OCI-M2 (cell line): ENCODE measurements at regions not wholly inside any gene's neighbourhood (a gene's known extent, or its start where the extent isn't known, plus 50 kb on each side); places are given as distances from the start of the nearest gene placed in this dataset.
"Not testable (repeated sequence)": the region's sequence is repeated elsewhere in the genome, so short reads cannot be mapped to it uniquely, and the experiment has no call there.

Experiments used
- DNase-seq: peaks from one replicate; lab custom pipeline; 2025; ENCODE audit not compliant: unreplicated experiment; lab: John Stamatoyannopoulos, UW

DNA sequence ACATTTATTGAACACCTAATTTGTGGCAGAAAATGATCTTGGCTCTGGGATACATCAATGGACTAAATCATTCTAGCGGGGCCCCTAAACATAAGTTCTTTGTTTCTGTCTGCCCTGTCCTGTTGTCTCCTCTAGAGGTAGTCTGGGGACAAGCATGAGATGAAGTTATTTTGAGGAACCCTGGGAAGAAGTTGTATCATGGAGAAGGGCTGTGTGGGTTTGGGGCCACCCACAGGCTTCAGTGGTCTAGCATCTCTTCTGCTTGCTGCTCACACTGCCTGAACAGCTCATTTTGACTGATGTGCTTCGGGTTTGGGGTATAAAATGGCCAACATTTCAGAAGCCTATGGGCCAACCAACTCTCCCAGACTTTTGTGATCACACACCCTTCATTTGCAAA is 50.3 kb upstream of the OSBPL11 start:
- no peak for DNase-seq

DNA sequence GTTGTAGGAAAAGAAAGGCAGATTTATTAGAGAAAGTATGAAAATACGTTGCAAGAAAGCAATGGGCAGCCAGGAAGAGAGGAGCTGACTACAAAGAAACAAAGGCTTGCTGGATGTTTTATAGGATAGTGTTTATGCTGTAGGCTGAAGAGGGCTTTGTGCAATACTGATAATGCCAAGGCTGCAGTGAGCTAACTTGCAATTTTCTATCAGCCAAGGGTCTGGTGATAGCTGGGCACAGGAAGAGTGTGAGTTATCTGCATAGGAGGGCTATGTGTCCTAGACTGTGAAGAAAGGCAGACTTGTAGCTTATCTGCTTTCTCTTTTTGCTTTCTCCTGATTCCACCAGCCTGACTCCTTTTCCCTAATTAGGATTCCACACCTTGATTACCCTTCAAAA is 51.3 kb upstream of the OSBPL11 start:
- DNase-seq = no peak

DNA sequence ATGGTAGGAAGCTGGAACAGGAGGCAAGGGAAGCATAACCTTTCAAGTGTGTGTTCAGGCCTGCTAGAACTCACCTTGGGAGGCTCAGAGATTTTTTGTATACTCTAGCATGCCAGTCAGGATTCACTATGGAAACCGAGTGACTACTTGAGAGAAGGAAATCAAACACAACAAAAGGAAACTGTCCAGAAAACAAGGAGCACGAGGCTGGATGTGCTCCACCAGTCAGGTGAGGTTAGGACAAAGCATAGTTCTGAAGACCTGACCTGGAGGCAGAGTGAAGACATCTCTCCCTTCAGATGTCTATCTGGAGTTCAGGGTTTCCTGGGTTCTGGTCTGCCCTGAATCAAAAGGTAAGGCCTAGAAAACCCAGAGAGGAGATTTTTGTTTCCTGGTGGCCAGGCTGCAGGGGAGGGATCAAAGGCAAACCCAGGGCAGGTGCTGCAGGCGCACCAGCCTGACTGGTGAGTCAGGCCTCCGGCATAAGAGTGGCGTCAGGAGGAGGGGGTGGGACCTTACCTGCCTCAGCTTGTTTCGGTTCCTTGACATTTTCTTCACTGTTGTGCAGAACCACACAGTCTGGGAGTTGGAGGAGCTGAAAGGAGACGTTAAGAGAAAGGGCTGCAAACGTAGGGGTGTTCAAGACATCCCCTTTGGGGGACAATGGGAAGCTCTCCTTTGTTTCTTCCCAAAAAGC is 52.2 kb upstream of the OSBPL11 start:
- no peak for DNase-seq

DNA sequence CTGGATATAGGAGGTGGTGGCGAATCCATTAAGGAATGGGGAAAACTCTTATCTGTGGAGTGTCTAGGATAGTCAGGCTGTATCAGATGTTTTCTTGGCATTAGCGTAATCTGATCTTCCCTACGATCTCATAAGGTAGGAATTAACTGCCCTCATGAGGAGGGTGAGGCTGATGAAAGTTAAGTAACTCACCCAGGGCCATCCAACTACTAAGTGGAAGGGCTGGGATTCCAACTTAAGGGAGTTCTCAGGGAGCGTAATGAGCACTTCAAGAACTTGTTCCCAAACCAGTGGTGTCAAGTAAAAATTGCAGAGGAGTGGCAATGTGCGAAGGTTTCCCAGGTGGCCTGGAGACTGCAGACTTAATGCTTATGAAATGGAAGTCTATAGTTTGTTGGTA is 55.9 kb upstream of the OSBPL11 start:
- DNase-seq = no peak

DNA sequence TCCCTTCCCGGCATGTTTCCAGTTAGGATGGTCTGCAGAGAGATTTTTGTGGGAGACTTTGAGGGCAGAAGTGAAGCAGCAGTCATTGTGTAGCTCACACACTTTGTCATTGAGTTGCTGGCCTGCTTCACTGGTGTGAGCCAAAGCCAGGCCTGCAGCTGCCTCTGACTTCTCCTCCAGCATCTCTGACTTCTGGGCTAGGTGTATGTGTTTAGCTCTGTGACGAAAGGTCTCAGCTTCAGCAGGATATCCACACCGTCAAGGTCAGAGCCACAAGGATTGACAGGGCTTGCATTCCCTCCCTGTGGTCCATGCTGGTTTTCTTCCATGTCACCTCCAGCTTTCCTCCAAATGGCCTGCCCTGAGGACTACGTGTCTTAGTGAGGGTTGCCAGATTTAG is 57.1 kb upstream of the OSBPL11 start:
- no peak for DNase-seq

DNA sequence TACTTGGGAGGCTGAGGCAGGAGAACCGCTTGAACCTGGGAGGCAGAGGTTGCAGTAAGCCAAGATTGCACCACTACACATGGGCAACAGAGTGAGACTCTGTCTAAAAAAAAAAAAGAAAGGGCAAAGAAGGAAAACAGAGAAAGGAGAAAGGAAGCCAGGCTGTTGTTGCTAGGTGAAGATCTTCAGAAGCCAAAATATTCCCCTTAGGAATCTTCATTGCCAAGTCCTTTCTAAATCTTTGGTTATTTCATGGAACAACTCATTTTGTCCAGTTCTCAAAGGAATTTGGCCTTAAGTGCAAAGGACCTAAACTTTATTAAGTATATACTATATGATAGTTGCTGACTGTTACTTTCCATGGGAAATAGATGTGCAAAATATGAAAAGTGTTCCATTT is 59.2 kb upstream of the OSBPL11 start:
- no peak for DNase-seq

DNA sequence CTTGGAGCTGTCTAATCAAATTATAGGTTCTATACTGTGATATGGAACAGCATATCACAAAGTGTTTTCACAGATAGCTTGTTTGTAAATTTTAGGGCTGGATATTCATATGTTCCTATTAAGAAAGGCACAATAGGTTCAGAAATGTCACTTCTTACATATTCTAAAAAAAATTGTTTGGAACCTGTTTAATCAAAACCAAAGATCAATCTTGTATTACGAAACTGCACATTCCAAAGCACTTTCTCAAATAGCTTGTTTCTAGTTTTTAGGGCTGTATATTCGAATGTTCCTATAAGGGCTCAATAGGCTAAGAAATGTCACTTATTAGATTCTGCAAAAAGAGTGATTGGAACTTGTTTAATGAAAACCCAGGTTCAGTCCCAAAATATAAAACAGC is 67.4 kb upstream of the OSBPL11 start:
- DNase-seq = no peak

DNA sequence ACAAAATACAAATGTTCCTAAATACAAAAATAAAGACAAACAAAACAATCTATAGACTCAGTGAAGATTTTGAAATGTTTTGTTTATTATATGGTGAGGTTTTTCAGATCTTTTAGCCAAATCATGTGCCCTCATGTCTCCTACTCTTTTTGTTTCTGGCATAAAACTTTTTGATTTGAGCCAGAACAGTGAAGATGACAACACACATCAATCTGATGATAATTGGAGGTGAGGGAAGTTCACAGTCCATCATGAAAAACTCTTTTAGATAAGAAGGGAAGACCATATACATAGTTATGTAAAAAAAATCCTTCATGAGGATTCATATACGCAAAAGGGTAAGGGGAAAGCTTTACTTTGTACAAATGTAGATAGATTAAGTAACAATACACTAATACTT is 75.1 kb upstream of the OSBPL11 start:
- DNase-seq = no peak

DNA sequence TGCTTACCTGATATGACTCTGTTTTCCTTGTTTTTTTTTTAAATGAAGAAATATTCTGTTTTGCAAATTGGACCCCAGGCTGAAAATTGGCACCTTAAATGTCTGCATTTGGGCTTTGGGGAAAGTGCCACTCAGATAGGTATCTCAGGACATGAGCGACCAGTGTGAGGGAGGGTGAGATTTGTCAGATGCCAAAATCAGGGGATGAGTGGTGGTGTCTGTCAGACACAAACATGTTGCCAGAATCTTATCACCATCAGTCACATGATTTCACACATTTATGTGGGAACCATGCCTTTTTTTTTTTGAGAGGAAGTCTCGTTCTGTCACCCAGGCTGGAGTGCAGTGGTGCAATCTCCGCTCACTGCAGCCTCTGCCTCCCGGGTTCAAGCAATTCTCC is 75.6 kb upstream of the OSBPL11 start:
- no peak for DNase-seq

DNA sequence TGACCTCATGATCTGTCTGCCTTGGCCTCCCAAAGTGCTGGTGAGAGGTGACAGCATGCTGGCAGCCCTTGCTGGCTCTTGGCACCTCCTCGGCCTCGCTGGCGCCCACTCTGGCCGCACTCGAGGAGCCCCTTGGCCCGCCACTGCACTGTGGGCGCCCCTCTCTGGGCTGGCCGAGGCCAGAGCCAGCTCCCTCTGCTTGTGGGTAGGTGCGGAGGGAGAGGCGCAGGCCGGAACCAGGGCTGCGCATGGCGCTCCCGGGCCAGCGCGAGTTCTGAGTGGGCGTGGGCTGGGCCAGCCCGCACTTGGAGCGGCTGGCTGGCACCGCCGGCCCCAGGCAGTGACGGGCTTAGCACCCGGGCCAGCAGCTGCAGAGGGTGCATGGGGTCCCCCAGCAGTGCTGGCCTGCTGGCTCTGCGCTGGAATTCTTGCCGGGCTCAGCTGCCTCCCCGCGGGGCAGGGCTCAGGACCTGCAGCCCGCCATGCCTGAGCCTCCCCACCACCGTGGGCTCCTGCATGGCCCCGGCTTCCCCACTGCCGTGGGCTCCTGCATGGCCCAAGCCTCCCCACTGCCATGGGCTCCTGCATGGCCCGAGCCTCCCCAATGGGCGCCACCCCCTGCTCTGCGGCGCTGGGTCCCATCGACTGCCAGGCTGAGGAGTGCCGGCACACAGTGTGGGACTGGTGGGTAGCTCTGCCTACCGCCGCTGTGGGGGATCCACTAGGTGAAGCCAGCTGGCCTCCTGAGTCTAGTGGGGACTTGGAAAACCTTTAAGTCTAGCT is 76.4 kb upstream of the OSBPL11 start:
- DNase-seq = no peak

DNA sequence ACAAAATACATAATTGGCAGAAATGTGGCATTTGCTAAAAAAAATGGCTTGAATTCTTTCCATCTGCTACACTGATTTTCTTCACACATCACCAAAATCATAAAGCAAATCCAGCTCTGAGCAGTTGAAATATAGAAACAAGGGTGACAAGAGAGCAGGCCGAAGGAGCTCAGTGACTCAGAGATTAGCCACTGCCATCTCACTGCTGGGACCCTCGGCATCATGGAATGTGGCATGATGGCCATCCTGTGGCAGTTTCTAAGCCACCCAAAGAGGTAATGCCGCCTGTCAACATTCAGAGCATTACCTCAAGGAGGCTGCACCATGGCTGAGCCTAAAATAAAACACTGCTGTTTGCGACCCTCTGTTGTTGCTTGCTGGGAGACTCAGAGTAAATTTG is 80.5 kb upstream of the OSBPL11 start:
- DNase-seq = no peak

DNA sequence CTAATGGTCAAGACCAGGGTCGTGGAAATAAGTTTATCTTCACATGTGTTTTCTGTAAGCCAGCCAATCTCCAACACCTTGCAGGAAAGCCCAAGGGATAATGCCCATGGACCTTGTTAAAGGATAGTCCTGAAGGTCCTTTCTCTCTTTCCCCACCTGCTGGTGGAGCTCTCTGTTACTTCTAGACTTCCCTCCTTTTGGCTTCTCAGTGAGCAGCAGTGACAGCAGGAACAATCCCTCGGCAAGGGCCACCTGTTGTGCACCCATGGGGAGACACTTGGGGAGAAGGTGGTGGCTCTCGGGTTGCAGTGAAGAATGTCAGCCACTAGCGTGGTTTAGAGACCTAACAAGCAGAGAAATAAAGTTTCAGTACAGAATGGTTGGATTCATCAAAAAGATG is 84.0 kb upstream of the OSBPL11 start:
- DNase-seq = no peak

DNA sequence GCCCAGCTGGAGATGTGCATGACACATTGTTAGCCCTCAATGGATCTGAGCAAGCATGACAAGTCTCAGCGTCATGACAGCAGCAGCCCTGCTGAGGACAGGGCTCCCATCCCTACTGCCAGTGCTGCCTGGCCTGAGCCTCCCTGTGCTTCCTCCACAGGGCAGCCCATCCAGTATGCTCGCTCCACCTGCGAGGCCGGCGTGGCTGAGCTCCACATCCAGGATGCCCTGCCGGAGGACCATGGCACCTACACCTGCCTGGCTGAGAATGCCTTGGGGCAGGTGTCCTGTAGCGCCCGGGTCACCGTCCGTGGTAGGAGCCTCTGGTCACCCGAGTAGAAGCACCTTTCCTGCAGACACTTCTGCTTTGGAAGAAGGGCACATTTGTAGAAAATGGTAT is 85.8 kb upstream of the OSBPL11 start:
- no peak for DNase-seq

DNA sequence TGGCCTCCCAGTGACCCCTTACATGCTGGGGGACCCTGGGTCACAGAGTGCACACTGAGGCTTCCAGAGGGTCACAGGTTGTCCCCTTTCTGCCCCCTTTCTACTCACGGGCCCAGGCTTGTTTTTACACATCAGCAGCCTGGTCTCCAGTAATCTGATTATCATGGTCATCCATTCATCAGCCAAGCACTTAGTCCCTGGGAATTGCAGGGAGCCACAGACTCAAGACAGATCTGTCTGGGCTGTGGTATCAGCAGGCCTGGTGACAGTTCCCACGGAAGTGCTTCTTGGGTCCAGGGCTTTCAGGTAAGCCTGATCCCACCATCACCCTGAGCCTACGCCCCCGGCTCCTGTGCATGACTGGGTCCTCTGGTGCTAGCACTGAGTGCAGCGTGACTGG is 86.6 kb upstream of the OSBPL11 start:
- not testable (repeated sequence) for DNase-seq

DNA sequence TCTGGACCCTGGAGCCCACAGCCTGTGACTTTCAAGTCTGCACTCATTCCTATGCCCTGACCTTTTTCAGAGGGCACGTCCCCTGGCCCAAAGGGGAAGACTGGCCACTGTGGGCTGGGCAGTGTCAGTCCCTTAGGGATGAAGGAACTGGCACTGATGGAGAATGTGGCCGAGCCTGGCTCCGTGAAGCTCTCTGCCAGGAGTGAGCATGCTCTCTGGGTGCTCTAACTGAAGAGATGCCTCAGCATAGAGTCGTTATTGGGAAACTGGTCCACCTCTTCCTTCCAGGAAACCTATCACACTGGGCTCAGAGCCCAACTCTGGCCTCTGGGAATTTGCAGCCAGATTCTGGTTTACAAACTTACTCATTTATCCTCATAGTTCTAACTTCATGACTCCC is 87.3 kb upstream of the OSBPL11 start:
- not testable (repeated sequence) for DNase-seq

DNA sequence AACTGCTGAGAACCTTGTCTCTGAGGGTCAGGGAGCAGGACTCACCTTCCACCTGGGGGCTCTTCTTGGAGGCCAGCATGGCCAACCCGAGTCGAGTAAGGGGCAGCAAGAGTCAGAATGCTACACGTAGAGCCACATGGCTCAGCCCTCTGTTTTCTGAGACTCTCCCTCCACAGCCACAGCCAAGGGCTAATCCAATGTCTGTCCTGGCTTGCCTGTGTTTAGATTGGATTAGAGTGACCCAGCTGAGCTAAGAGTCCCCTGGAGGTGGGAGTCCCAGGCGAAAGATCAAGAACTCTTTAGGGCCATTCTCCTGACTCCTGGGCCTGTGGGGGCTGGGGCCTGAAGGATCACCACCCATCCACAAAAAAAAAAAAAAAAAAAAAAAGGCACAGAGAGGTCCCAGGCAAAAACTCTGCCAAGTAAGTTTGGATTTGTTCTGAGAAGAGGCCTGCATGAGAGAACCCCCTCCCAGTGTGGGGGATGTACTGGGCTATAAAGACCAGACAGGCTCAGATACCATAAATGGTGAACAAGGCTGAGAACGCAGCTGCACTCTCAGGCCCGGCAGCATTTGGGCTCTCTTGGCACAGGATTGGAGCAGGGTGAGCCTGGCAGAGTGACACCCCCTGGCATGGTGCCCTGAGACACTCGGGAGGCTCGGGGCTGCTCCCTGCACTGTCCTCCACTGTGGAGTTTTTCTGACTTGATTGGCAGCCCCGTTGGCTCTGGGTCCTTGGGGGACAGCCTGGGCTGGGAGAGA is 88.0 kb upstream of the OSBPL11 start:
- no peak for DNase-seq

DNA sequence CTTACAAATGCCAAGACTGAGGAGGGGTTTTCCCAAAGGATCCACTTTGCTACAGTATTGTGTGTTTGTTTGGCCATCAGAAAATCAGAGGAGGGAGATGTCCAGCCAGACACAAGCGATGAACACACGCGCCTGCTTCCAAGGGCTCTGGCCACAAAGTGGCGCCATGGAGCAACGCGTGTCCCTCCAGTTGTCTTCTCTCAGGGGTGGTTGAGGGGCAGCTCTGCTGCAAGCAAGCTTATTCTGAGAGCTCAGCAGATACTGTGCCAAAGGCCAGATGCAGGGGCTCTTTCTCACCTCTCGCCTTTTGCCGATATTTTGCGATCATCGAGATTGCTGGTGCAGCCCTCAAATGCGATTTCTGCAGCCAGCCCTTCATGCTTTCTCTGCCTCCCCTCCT is 88.9 kb upstream of the OSBPL11 start:
- no peak for DNase-seq

DNA sequence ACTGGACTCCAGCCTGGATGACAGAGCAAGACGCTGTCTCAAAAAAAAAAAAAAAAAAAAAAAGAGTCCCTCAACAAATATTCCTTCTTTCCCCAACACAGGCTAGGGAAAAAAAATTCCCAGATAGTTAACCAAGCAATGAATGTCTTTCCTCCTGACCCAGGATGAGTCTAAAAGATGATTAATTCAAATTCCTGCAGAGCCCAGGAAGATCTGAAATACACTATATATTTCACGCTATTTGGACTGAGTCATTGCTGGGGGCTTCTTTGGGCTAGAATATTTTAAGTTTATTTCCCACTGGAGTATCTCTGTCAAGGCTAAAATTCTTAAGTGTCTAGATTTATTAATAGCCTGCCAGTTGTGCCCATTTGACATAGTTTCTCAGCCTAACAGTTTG is 90.4 kb upstream of the OSBPL11 start:
- DNase-seq = not testable (repeated sequence)

DNA sequence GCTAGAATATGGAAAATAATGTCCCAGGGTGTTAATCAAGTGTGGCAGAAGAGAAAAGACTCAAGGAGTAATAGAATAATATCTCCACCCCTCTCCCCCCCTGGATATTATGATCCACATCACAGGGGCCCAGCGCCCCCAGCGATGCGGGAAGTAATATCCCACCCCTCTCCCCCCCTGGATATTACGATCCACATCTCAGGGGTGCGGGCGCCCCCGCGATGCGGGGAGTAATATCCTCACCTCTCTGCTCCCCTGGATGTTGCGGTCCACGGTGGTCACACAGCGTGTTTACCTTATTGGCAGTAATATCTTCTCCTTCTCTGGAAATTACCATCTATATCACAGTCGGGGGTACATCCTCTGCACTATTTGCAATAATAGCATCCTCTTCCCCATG is 97.1 kb upstream of the OSBPL11 start:
- no peak for DNase-seq

DNA sequence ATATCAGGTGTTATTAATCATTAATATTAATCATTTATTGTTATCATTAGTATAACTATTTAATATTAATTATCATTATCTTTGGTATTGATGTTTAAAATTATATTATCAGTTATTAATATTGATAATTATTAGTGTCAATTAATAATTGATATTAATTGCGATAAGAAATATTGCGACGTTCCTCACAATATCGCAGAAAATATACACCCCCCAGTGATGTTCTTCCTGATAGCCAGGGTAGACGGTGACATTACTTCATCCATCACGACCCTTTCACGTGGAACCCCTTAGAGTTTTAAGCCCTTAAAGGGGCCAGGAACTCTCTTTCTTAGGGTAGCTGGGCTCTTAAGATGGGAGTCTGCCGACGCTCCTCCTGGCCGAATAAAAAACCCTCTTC is 98.6 kb upstream of the OSBPL11 start:
- DNase-seq = no peak

DNA sequence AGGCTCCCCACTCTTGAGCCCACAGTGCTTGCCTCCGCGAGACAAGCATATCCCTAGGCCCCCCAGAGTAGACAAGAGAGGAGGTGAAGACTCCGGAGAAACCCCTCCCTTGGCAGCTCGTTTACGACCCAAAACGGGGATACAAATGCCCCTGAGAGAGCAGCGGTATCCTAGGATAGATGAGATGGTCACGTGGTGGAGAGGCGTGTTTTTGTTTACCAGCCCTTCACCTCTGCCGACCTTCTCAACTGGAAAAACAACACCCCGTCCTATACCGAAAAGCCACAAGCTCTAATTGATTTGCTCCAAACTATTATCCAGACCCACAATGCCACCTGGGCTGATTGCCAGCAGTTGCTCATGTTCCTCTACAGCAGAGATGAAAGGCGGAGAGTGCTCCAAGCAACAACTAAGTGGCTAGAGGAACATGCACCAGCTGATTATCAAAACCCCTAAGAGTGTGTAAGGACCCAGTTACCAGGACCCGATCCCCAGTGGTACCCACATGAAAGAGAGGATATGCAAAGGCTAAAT is 99.5 kb upstream of the OSBPL11 start:
- no peak for DNase-seq

DNA sequence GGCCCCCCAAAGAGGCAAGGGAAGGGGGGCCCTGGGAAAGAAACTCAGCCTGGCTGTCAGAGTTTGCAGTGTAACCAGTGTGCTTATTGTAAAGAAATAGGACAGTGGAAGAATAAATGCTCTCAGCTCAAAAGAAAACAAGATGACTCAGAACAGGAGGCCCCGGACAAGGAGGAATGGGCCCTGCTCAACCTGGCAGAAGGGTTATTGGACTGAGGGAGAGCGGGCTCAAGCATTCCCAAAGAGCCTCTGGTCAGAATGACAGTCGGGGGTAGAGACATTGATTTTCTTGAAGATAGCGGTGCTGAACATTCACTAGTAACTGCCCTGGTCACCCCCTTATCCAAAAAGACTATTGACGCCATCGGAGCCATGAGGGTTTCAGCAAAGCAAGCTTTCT is 100.4 kb upstream of the OSBPL11 start:
- no peak for DNase-seq
